Vagina (tissue), 2 donors: ENCODE measurements at regions not wholly inside any gene's neighbourhood (a gene's known extent, or its start where the extent isn't known, plus 50 kb on each side); places are given as distances from the start of the nearest gene placed in this dataset.

ENCODE experiments used
- DNase-seq, 2 donors: peaks; one replicate each; pipeline ENCODE4 v3.0.0-alpha.2; 2017; ENCODE audit errors: extremely low spot score in 2 of 2
- H3K27ac ChIP-seq: fragments of 200-600 bp; sonication (generic); one replicate; pipeline ENCODE4 v1.5.1; 2019
- H3K27me3 ChIP-seq: fragments of 200-600 bp; sonication (generic); one replicate; pipeline ENCODE4 v1.5.1; 2019
- H3K36me3 ChIP-seq, 2 donors: fragments of 200-600 bp; sonication (generic); one replicate each; pipeline ENCODE4 v1.5.1; 2017 to 2019
- H3K4me1 ChIP-seq: fragments of 200-600 bp; sonication (generic); one replicate; pipeline ENCODE4 v1.5.1; 2019
- H3K4me3 ChIP-seq, 2 donors: fragments of 200-600 bp; sonication (generic); 1 replicate in 1 of 2; 2 replicates in 1 of 2; pipeline ENCODE4 v1.5.1; 2016 to 2019
- H3K9me3 ChIP-seq: fragments of 200-600 bp; sonication (generic); one replicate; pipeline ENCODE4 v1.5.1; 2019
- CTCF ChIP-seq, 3 experiments: fragments of 450-650 bp in 2 of 3; fragments of 200-600 bp in 1 of 3; sonication (generic) in 1 of 3; IDR thresholded peaks; one replicate each; pipeline ENCODE4 v1.5.1; 2017 to 2019; ENCODE audit warnings: antibody characterized with exemption in 3 of 3, mild to moderate bottlenecking in 2 of 3, moderate library complexity in 2 of 3
- POLR2A ChIP-seq, 2 donors: fragments of 450-650 bp; IDR thresholded peaks; one replicate each; pipeline ENCODE4 v1.6.1; 2017; ENCODE audit warnings: antibody characterized with exemption in 2 of 2, mild to moderate bottlenecking in 2 of 2, moderate library complexity in 2 of 2
- POLR2AphosphoS5 ChIP-seq, 2 donors: sonication (generic); formaldehyde crosslinking; IDR thresholded peaks; one replicate each; pipeline ENCODE4 v1.9.0; 2017; ENCODE audit warnings: antibody characterized with exemption in 2 of 2, mild to moderate bottlenecking in 2 of 2, low read depth in 1 of 2; ENCODE audit not compliant: insufficient read depth in 1 of 2
- intact Hi-C: fragments of 100-400 bp; cut with DNase I; formaldehyde crosslinking; loops from one replicate; pipeline ENCODE4 v1.15.1; 2023

DNA sequence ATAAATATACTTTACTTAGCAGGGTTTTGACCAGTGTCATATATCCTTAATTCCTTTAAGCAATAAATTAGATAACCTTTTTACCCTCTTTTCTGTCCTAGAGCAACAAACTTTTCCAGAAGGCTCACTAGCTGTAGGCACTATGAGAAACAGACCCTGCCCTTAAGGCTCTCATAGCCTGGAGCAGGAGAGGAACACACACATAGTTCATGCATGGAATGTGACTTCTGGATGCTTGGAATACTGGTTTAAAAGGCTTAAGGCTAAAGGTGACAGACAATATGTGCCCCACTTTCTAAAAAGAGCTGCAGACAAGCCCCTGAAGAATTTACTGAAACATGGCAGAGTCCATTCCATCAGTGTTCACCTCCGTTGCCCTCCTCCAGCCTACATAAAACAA lies 237.2 kb downstream of the TTC8 start:
- intact Hi-C loops: no loop called here
- Histone ChIP-seq H3K9me3 (no peaks in the 10 kb centered on the region), H3K36me3 (no peaks in the 10 kb centered on the region), H3K4me3 (no peak overlapping the region), H3K27me3 (no peaks in the 10 kb centered on the region), H3K27ac (no peak overlapping the region), H3K4me1 (no peaks in the 10 kb centered on the region)
- no peak for TF ChIP-seq POLR2AphosphoS5 (IDR thresholded peaks at IDR 0.05; ENCODE audit: insufficient read depth in 1 of 2, low read depth in 1 of 2)
- no peak for TF ChIP-seq CTCF (IDR thresholded peaks at IDR 0.05)
- no peak for TF ChIP-seq POLR2A (IDR thresholded peaks at IDR 0.05)
- no peak for DNase-seq

DNA sequence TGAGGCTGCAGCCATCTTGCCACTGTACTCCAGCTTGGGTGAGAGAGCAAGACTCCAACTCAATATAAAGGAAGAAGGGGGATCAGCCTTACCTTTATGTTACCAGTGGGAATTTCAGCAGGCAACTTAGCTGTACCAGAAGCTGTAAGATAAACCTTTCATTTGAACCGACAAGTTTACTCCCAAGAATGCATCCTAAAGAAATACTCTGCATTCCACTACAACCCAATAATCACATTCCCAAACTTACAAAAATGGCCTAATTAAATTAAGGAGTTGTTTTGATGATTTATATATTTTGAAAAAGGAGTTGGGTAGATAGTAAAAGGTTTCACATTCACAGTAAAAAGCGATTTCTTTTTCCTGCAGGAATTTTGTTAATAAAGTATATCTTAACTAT lies 241.4 kb downstream of the TTC8 start:
- TF ChIP-seq CTCF (IDR thresholded peaks at IDR 0.05): no peak
- TF ChIP-seq POLR2AphosphoS5 (IDR thresholded peaks at IDR 0.05; ENCODE audit: insufficient read depth in 1 of 2, low read depth in 1 of 2): no peak
- no peak for TF ChIP-seq POLR2A (IDR thresholded peaks at IDR 0.05)
- no peaks in the 10 kb centered on the region for H3K9me3 ChIP-seq
- H3K4me1 ChIP-seq: no peaks in the 10 kb centered on the region
- no peaks in the 10 kb centered on the region for H3K36me3 ChIP-seq
- intact Hi-C loops: no loop called here
- no peak for DNase-seq
- no peak overlapping the region for H3K4me3 ChIP-seq
- no peak overlapping the region for H3K27ac ChIP-seq
- no peaks in the 10 kb centered on the region for H3K27me3 ChIP-seq

DNA sequence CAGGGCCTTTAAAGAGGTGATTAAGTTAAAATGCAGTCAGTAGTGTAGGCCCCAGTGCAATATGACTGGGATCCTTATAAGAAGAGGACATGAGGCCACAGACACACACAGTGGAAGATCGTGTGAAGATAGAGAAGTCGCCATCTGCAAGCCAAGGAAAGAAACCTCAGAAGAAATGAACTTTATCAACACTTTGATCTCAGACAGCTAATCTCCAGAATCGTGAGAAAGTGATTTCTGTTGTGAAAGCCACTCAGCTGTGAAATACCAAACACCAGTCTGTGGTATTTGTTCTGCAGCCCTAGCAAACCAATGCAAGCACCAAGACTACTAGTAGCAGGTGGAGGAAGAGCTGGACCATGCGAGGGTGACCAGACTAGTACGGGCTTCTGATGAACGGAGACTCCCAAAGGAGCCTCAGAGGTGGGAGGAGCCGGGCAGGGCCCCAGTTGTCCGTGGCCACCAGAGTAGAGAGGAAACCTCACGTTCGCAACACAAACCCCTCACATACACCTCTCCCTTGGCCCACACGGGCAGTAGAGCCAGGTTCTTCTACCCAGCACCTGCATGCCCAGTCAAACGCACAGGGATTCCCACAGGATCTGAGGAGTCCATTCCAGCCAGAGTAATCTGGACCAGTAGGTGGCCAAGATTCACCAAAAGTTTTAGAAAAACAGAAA lies 243.0 kb downstream of the TTC8 start:
- DNase-seq: no peak
- intact Hi-C loops: no loop called here
- Histone ChIP-seq H3K27me3 (no peaks in the 10 kb centered on the region), H3K36me3 (no peaks in the 10 kb centered on the region), H3K4me3 (no peak overlapping the region), H3K9me3 (no peaks in the 10 kb centered on the region), H3K4me1 (no peaks in the 10 kb centered on the region), H3K27ac (no peak overlapping the region)
- TF ChIP-seq POLR2AphosphoS5 (IDR thresholded peaks at IDR 0.05; ENCODE audit: insufficient read depth in 1 of 2, low read depth in 1 of 2): no peak
- TF ChIP-seq POLR2A (IDR thresholded peaks at IDR 0.05): no peak

DNA sequence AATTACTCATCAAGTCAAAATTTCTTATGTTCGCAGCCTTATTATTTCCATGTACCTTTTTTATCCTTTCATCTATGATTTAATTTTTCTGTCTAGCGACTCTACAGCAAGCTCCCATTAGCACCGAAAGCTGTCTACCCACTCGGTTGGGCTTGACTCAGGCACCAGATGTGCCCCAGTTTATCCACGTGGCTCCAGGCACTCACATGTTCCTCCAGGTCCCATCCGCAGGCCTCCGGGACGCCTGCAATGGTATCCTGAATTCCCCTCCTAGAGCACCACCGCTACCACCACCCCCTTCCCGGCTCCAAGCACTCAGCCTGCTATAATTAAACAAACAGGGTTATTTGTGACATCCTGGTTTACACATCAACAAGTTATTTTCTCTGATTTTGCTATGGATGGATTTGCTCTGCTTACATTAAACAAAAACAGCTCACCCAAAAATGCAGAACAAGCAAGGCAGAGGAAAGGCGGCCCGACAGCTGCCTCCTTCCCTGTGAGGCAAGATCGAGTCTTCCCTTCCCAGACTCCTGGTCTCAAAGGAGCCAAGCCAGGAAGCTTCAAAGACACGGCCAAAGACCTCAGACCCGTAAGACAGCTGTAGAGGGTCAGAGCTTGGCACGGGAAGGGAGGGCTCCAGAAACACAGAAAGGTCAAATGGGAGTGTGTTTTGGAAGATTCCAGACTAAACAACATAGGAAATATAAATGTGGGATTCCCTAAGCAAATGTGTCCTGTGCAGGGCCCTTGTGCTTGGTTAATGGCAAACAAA lies 253.8 kb downstream of the TTC8 start:
- H3K27ac ChIP-seq: no peak overlapping the region
- DNase-seq: no peak
- TF ChIP-seq CTCF (IDR thresholded peaks at IDR 0.05) (no peak), POLR2A (IDR thresholded peaks at IDR 0.05) (no peak), POLR2AphosphoS5 (IDR thresholded peaks at IDR 0.05; ENCODE audit: insufficient read depth in 1 of 2, low read depth in 1 of 2) (no peak)
- intact Hi-C loops: no loop called here
- H3K4me3 ChIP-seq: no peak overlapping the region
- H3K4me1 ChIP-seq: no peaks in the 10 kb centered on the region
- no peaks in the 10 kb centered on the region for H3K27me3 ChIP-seq
- H3K9me3 ChIP-seq: no peaks in the 10 kb centered on the region
- no peaks in the 10 kb centered on the region for H3K36me3 ChIP-seq

DNA sequence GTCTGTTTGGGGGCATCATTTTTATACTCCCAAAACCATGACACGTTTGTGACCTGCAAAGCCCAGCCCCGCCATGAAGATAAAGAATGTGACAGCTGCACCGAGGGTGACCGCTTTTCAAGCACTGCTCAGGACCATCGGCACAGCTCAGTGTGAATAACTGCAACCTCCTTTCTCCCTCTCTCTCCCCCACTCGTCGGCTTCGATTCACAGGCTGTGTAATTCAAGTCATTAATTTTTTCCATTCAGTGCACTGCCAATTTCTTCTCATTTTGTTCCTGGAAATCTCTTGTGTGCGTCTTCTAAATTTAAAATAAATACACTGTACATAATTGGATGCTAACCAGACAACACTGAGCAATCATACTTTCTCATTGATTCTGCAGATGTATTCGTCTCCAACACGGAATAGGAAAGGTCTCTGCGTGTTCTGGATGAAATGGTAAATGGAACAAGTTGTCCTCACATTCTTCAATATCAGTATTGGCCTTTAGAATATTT lies 260.8 kb downstream of the TTC8 start:
- TF ChIP-seq POLR2AphosphoS5 (IDR thresholded peaks at IDR 0.05; ENCODE audit: insufficient read depth in 1 of 2, low read depth in 1 of 2): no peak
- TF ChIP-seq CTCF (IDR thresholded peaks at IDR 0.05): no peak
- TF ChIP-seq POLR2A (IDR thresholded peaks at IDR 0.05): no peak
- Histone ChIP-seq H3K4me3 (no peak overlapping the region), H3K27ac (no peak overlapping the region), H3K36me3 (no peaks in the 10 kb centered on the region), H3K4me1 (no peaks in the 10 kb centered on the region), H3K27me3 (no peaks in the 10 kb centered on the region), H3K9me3 (no peaks in the 10 kb centered on the region)
- no peak for DNase-seq
- intact Hi-C loops: no loop called here
